Caco-2 (cell line): ENCODE measurements at regions not wholly inside any gene's neighbourhood (a gene's known extent, or its start where the extent isn't known, plus 50 kb on each side); places are given as distances from the start of the nearest gene placed in this dataset.

Source experiments
- BruUV-seq: library from RNA; stranded (reverse); fragments of 400-500 nt; replicated peaks from 2 replicates; lab custom pipeline; 2021; lab: Mats Ljungman, UMichigan
- CTCF ChIA-PET: fragments of 300-600 bp; sonication (Branson Sonifier 250); formaldehyde crosslinking; loops from one replicate; lab custom pipeline; 2022; ENCODE audit warnings: antibody characterized with exemption; lab: Charles Lee
- POLR2A ChIA-PET: fragments of 300-600 bp; sonication (Branson Sonifier 250); formaldehyde crosslinking; loops from one replicate; lab custom pipeline; 2022; ENCODE audit warnings: antibody characterized with exemption; lab: Charles Lee
- DNase-seq, 2 experiments: peaks; one replicate each; pipeline versions ENCODE4 v3.0.0 to v3.0.0-alpha.2; 2020 to 2022
- H3K27me3 ChIP-seq: replicated peaks from 2 replicates; pipeline ENCODE4 v1.6.0; 2011; ENCODE audit warnings: low read length; ENCODE audit not compliant: control insufficient read depth, insufficient read depth
- H3K36me3 ChIP-seq: 2 replicates; pipeline ENCODE4 v1.5.1; 2011; ENCODE audit warnings: low read length; ENCODE audit not compliant: control insufficient read depth, insufficient read depth
- H3K4me1 ChIP-seq: fragments of 250-450 bp; sonication (Bioruptor Pico); 2 replicates; pipeline ENCODE4 v1.5.1; 2020; ENCODE audit warnings: mild to moderate bottlenecking
- H3K4me3 ChIP-seq: 2 replicates; pipeline ENCODE4 v1.5.1; 2011; ENCODE audit warnings: low read depth, mild to moderate bottlenecking, control low read depth, low read length
- H3K9me3 ChIP-seq: fragments of 250-450 bp; sonication (Bioruptor Pico); 2 replicates; pipeline ENCODE4 v1.5.1; 2020; ENCODE audit warnings: mild to moderate bottlenecking, moderate library complexity
- H3K27ac Mint-ChIP-seq: one replicate; pipeline ENCODE4 v1.8.0; 2022; ENCODE audit warnings: mixed read lengths; ENCODE audit not compliant: unreplicated experiment
- H3K27me3 Mint-ChIP-seq: one replicate; pipeline ENCODE4 v1.8.0; 2022; ENCODE audit warnings: mixed read lengths; ENCODE audit not compliant: insufficient read depth, unreplicated experiment
- H3K36me3 Mint-ChIP-seq: one replicate; pipeline ENCODE4 v1.8.0; 2022; ENCODE audit warnings: mild to moderate bottlenecking, mixed read lengths; ENCODE audit not compliant: insufficient read depth, unreplicated experiment
- H3K4me1 Mint-ChIP-seq: one replicate; pipeline ENCODE4 v1.8.0; 2022; ENCODE audit warnings: low read depth, mixed read lengths; ENCODE audit not compliant: unreplicated experiment
- H3K4me3 Mint-ChIP-seq: one replicate; pipeline ENCODE4 v1.8.0; 2022; ENCODE audit warnings: mild to moderate bottlenecking, moderate library complexity, mixed read lengths; ENCODE audit not compliant: unreplicated experiment
- H3K9me3 Mint-ChIP-seq: one replicate; pipeline ENCODE4 v1.8.0; 2022; ENCODE audit warnings: mixed read lengths; ENCODE audit not compliant: unreplicated experiment
- CTCF ChIP-seq, 2 experiments: fragments of 200-600 bp in 1 of 2; IDR thresholded peaks; 1 replicate in 1 of 2; 2 replicates in 1 of 2; pipeline versions ENCODE4 v1.5.1 to v1.8.0; 2011 to 2022; ENCODE audit warnings: antibody characterized with exemption in 1 of 2, control low read depth in 1 of 2, inconsistent platforms in 1 of 2, low read depth in 1 of 2, low read length in 1 of 2, mild to moderate bottlenecking in 1 of 2, moderate library complexity in 1 of 2; ENCODE audit not compliant: insufficient read depth in 1 of 2, severe bottlenecking in 1 of 2, unreplicated experiment in 1 of 2
- intact Hi-C: fragments of 100-400 bp; cut with micrococcal nuclease; formaldehyde crosslinking; loops from one replicate; pipeline ENCODE4 v1.10.0; 2022; ENCODE audit not compliant: unreplicated experiment

- Mint-ChIP-seq H3K27me3 (no peaks in the 10 kb centered on the region), H3K4me1 (no peaks in the 10 kb centered on the region), H3K4me3 (no peak overlapping the region), H3K36me3 (no peaks in the 10 kb centered on the region), H3K27ac (no peak overlapping the region), H3K9me3 (no peaks in the 10 kb centered on the region)
- intact Hi-C loops: no loop called here
- no peaks in the 10 kb centered on the region for H3K4me1 ChIP-seq
- no peak overlapping the region for H3K4me3 ChIP-seq
- no peak for DNase-seq
- ChIA-PET POLR2A (no interaction called here), CTCF (no interaction called here)
- no peaks in the 10 kb centered on the region for H3K36me3 ChIP-seq
- TF ChIP-seq CTCF (IDR thresholded peaks at IDR 0.05; ENCODE audit: insufficient read depth in 1 of 2, low read depth in 1 of 2, low read length in 1 of 2, severe bottlenecking in 1 of 2, unreplicated experiment in 1 of 2): no peak
- no peaks in the 10 kb centered on the region for H3K9me3 ChIP-seq
- BruUV-seq: no TSS peak
- no peaks in the 10 kb centered on the region for H3K27me3 ChIP-seq
These were observed 2636.9 kb upstream of the PCDH20 start for GRCh38 chr13:64052521-64052920.

- Histone ChIP-seq H3K4me1 (no peaks in the 10 kb centered on the region), H3K36me3 (no peaks in the 10 kb centered on the region), H3K4me3 (no peak overlapping the region), H3K9me3 (no peaks in the 10 kb centered on the region), H3K27me3 (no peaks in the 10 kb centered on the region)
- Mint-ChIP-seq H3K27ac (no peak overlapping the region), H3K4me3 (no peak overlapping the region), H3K36me3 (no peaks in the 10 kb centered on the region), H3K4me1 (no peaks in the 10 kb centered on the region), H3K27me3 (no peaks in the 10 kb centered on the region), H3K9me3 (no peaks in the 10 kb centered on the region)
- CTCF ChIA-PET: no interaction called here
- no TSS peak for BruUV-seq
- POLR2A ChIA-PET: no interaction called here
- DNase-seq: no peak
- intact Hi-C loops: no loop called here
- TF ChIP-seq CTCF (IDR thresholded peaks at IDR 0.05; ENCODE audit: insufficient read depth in 1 of 2, low read depth in 1 of 2, low read length in 1 of 2, severe bottlenecking in 1 of 2, unreplicated experiment in 1 of 2): no peak
These were observed 2635.6 kb upstream of the PCDH20 start for GRCh38 chr13:64051278-64051677.

GRCh38 chr13:64041296-64041695 lies 2625.6 kb upstream of the PCDH20 start:
- Histone ChIP-seq H3K4me3 (no peak overlapping the region), H3K9me3 (no peaks in the 10 kb centered on the region), H3K4me1 (no peaks in the 10 kb centered on the region), H3K27me3 (no peaks in the 10 kb centered on the region), H3K36me3 (no peaks in the 10 kb centered on the region)
- no peak overlapping the region for H3K27ac Mint-ChIP-seq
- no peaks in the 10 kb centered on the region for H3K27me3 Mint-ChIP-seq
- ChIA-PET CTCF (no interaction called here), POLR2A (no interaction called here)
- H3K4me3 Mint-ChIP-seq: no peak overlapping the region
- intact Hi-C loops: no loop called here
- no peaks in the 10 kb centered on the region for H3K36me3 Mint-ChIP-seq
- no peak for DNase-seq
- no peak for TF ChIP-seq CTCF (IDR thresholded peaks at IDR 0.05; ENCODE audit: insufficient read depth in 1 of 2, low read depth in 1 of 2, low read length in 1 of 2, severe bottlenecking in 1 of 2, unreplicated experiment in 1 of 2)
- H3K4me1 Mint-ChIP-seq: no peaks in the 10 kb centered on the region
- no peaks in the 10 kb centered on the region for H3K9me3 Mint-ChIP-seq
- BruUV-seq: no TSS peak
